ENCODE measurements at regions not wholly inside any gene's neighbourhood (a gene's known extent, or its start where the extent isn't known, plus 50 kb on each side); places are given as distances from the start of the nearest gene placed in this dataset.
"Not testable (repeated sequence)": the region's sequence is repeated elsewhere in the genome, so short reads cannot be mapped to it uniquely, and the experiment has no call there.

GRCh38 chr3:73835945-73836344, 211.2 kb upstream of the PDZRN3 start:
- no peak for DNase-seq

GRCh38 chr3:73832426-73832825, 207.7 kb upstream of the PDZRN3 start:
- DNase-seq = no peak

- DNase-seq = no peak
Measured at GRCh38 chr3:73828348-73828747, 203.6 kb upstream of the PDZRN3 start.

- no peak for DNase-seq
Measured at GRCh38 chr3:73827725-73828211, 203.0 kb upstream of the PDZRN3 start.

- DNase-seq = no peak
Measured at GRCh38 chr3:73827204-73827603, 202.5 kb upstream of the PDZRN3 start.

GRCh38 chr3:73820896-73821295, 196.2 kb upstream of the PDZRN3 start:
- not testable (repeated sequence) for DNase-seq

- no peak for DNase-seq
Measured at GRCh38 chr3:73820431-73820830, 195.7 kb upstream of the PDZRN3 start.

- DNase-seq = no peak
Measured at GRCh38 chr3:73815966-73816365, 191.2 kb upstream of the PDZRN3 start.

- DNase-seq = no peak
Measured at GRCh38 chr3:73813692-73814292, 189.1 kb upstream of the PDZRN3 start.

- DNase-seq = no peak
Measured at GRCh38 chr3:73813291-73813690, 188.6 kb upstream of the PDZRN3 start.

GRCh38 chr3:73812054-73812453, 187.3 kb upstream of the PDZRN3 start:
- no peak for DNase-seq

GRCh38 chr3:73808862-73809509, 184.2 kb upstream of the PDZRN3 start:
- DNase-seq = no peak

- DNase-seq = no peak
Measured at GRCh38 chr3:73805435-73805834, 180.7 kb upstream of the PDZRN3 start.

GRCh38 chr3:73804204-73804603, 179.5 kb upstream of the PDZRN3 start:
- DNase-seq = no peak

- no peak for DNase-seq
Measured at GRCh38 chr3:73801444-73801843, 176.7 kb upstream of the PDZRN3 start.

- no peak for DNase-seq
Measured at GRCh38 chr3:73797311-73797710, 172.6 kb upstream of the PDZRN3 start.

- DNase-seq = no peak
Measured at GRCh38 chr3:73796382-73796781, 171.6 kb upstream of the PDZRN3 start.

GRCh38 chr3:73791356-73791755, 166.6 kb upstream of the PDZRN3 start:
- DNase-seq = no peak

- DNase-seq = no peak
Measured at GRCh38 chr3:73789825-73790444, 165.2 kb upstream of the PDZRN3 start.

GRCh38 chr3:73787620-73788019, 162.9 kb upstream of the PDZRN3 start:
- no peak for DNase-seq

GRCh38 chr3:73786998-73787397, 162.3 kb upstream of the PDZRN3 start:
- DNase-seq = no peak

- no peak for DNase-seq
Measured at GRCh38 chr3:73786321-73786807, 161.6 kb upstream of the PDZRN3 start.

- no peak for DNase-seq
Measured at GRCh38 chr3:73784686-73785392, 160.1 kb upstream of the PDZRN3 start.

GRCh38 chr3:73783811-73784210, 159.1 kb upstream of the PDZRN3 start:
- no peak for DNase-seq
